HFFc6 (cell line): ENCODE measurements at regions not wholly inside any gene's neighbourhood (a gene's known extent, or its start where the extent isn't known, plus 50 kb on each side); places are given as distances from the start of the nearest gene placed in this dataset.

ENCODE experiments used
- DNase-seq: peaks from one replicate; pipeline ENCODE4 v3.0.0-alpha.2; 2018
- H3K27ac Mint-ChIP-seq: 2 replicates; pipeline ENCODE4 v1.8.0; 2020; ENCODE audit warnings: mild to moderate bottlenecking, mixed read lengths
- H3K27me3 Mint-ChIP-seq: 2 replicates; pipeline ENCODE4 v1.8.0; 2021; ENCODE audit warnings: mild to moderate bottlenecking, moderate library complexity, mixed read lengths; ENCODE audit not compliant: insufficient read depth
- H3K36me3 Mint-ChIP-seq: 2 replicates; pipeline ENCODE4 v1.8.0; 2021; ENCODE audit warnings: low read depth, mixed read lengths
- H3K4me1 Mint-ChIP-seq: 2 replicates; pipeline ENCODE4 v1.8.0; 2020; ENCODE audit warnings: low read depth, mixed read lengths
- H3K4me3 Mint-ChIP-seq: 2 replicates; pipeline ENCODE4 v1.8.0; 2020; ENCODE audit warnings: mild to moderate bottlenecking, moderate library complexity, mixed read lengths
- H3K9me3 Mint-ChIP-seq: 2 replicates; pipeline ENCODE4 v1.8.0; 2020; ENCODE audit warnings: mild to moderate bottlenecking, mixed read lengths
- TF ChIP-seq, protein P1 (sequence below): fragments of 200-600 bp; sonication (generic); IDR thresholded peaks from 2 replicates; pipeline ENCODE4 v1.5.0; 2021; ENCODE audit warnings: antibody characterized with exemption, mild to moderate bottlenecking

DNA sequence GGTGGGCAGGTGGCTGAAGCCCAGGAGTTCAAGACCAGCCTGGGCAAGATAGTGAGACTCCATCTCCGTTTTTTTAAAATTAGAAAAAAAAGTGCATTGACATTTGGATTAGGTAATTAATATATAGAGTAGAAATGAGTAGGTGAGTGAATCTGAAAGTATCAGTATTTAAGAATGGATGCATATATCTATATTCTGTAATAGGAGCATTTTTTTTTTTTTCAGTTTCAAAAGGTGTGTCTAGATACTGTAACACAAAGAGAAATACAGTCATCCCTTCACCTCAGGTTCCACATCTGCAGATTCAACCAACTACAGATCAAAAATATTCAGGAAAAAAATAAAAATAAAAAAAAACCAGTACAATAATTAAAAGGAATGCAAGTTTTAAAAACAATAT, 50.8 kb downstream of the RBM27 start:
- no peak for DNase-seq
- Mint-ChIP-seq H3K27ac (no peak overlapping the region), H3K36me3 (peaks cover 4% of the 10 kb centered on the region), H3K9me3 (no peaks in the 10 kb centered on the region), H3K4me1 (no peaks in the 10 kb centered on the region), H3K27me3 (no peaks in the 10 kb centered on the region), H3K4me3 (no peak overlapping the region)
- TF ChIP-seq, protein P1, sequence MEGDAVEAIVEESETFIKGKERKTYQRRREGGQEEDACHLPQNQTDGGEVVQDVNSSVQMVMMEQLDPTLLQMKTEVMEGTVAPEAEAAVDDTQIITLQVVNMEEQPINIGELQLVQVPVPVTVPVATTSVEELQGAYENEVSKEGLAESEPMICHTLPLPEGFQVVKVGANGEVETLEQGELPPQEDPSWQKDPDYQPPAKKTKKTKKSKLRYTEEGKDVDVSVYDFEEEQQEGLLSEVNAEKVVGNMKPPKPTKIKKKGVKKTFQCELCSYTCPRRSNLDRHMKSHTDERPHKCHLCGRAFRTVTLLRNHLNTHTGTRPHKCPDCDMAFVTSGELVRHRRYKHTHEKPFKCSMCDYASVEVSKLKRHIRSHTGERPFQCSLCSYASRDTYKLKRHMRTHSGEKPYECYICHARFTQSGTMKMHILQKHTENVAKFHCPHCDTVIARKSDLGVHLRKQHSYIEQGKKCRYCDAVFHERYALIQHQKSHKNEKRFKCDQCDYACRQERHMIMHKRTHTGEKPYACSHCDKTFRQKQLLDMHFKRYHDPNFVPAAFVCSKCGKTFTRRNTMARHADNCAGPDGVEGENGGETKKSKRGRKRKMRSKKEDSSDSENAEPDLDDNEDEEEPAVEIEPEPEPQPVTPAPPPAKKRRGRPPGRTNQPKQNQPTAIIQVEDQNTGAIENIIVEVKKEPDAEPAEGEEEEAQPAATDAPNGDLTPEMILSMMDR: no peak

DNA sequence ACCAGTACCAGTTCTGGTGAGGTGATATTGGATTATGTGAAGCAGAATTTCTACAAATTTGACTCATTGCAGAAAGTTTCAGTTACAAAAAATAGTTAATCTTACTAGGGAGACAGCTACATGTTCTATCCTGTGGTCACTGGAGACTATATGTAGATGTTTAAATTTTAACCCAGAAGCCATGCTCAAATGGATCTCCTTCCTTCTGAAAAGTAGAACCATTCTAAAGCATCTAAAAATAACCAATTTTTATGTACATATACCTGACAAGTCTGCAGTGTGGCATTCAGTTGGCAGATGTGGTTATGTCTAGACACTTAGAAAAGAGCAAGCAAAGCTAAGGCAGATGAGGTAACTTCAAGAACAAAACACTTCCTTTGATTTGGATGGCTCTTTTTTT, 65.5 kb upstream of the POU4F3 start:
- Mint-ChIP-seq H3K4me3 (no peak overlapping the region), H3K4me1 (no peaks in the 10 kb centered on the region), H3K27me3 (no peaks in the 10 kb centered on the region; the same call in 1 of the 2 replicates), H3K36me3 (peaks cover 13% of the 10 kb centered on the region), H3K27ac (no peak overlapping the region), H3K9me3 (no peaks in the 10 kb centered on the region)
- TF ChIP-seq, protein P1: no peak
- DNase-seq: no peak

DNA sequence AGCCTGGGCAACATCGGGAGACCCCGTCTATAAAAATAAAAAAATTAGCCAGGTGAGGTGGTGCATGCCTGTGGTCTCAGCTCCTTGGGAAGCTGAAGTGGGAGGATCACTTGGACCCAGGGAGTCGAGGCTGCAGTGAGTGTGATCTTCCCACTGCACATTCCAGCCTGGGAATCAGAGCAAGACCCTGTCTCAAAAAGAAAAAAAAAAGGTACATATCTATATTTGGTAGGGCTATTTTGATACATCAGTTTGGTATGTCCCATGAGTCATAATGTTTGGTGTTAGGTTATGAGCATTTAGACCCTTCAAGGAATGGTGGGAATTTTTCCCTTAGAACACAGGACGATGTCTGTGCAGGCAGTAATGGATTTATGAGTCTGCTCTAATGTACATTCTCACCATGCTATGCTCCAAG, 55.3 kb upstream of the POU4F3 start:
- Mint-ChIP-seq H3K36me3 (peaks cover 10% of the 10 kb centered on the region), H3K4me1 (peaks cover 19% of the 10 kb centered on the region), H3K4me3 (peak overlapping the region; percentile 25), H3K27ac (peak overlapping the region; percentile 81), H3K27me3 (peaks cover 1% of the 10 kb centered on the region; the same call in 1 of the 2 replicates), H3K9me3 (no peaks in the 10 kb centered on the region)
- TF ChIP-seq, protein P1: no peak
- peak; percentile 79 for DNase-seq

DNA sequence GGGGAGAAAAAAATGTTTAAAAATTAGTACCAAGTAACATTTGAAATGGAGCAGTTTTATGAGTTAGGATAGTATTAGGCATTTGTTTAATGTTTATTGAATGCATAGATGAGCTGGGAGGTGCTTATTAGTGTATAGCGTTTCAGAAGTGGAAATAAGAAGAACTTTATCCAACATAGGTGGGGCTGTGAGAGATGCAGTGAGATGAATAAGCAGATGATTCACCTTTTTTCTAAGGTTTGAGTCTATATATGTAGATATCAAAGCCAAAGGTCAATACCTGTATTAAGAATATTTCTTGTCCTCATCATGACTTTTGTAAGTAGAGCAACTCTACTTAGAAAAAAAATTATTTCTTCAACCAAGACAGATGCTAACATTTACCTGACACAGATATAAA, 54.6 kb upstream of the POU4F3 start:
- H3K4me3 Mint-ChIP-seq: peak overlapping the region; percentile 25
- peaks cover 1% of the 10 kb centered on the region; the same call in 1 of the 2 replicates for H3K27me3 Mint-ChIP-seq
- peaks cover 9% of the 10 kb centered on the region; the same call in 1 of the 2 replicates for H3K36me3 Mint-ChIP-seq
- TF ChIP-seq, protein P1: no peak
- H3K4me1 Mint-ChIP-seq: peaks cover 19% of the 10 kb centered on the region
- DNase-seq: no peak
- no peaks in the 10 kb centered on the region for H3K9me3 Mint-ChIP-seq
- H3K27ac Mint-ChIP-seq: peak overlapping the region; percentile 81
